ENCODE measurements at regions not wholly inside any gene's neighbourhood (a gene's known extent, or its start where the extent isn't known, plus 50 kb on each side); places are given as distances from the start of the nearest gene placed in this dataset.

- TF ChIP-seq GATA3 (IDR thresholded peaks at IDR 0.05; ENCODE audit: low read depth, low read length) (no peak), GATA2 (IDR thresholded peaks at IDR 0.05; ENCODE audit: low read depth, low read length) (no peak)
Observed at GRCh38 chr1:196152975-196153374, 455.3 kb downstream of the KCNT2 start.
